ENCODE measurements at regions not wholly inside any gene's neighbourhood (a gene's known extent, or its start where the extent isn't known, plus 50 kb on each side); places are given as distances from the start of the nearest gene placed in this dataset.

DNA sequence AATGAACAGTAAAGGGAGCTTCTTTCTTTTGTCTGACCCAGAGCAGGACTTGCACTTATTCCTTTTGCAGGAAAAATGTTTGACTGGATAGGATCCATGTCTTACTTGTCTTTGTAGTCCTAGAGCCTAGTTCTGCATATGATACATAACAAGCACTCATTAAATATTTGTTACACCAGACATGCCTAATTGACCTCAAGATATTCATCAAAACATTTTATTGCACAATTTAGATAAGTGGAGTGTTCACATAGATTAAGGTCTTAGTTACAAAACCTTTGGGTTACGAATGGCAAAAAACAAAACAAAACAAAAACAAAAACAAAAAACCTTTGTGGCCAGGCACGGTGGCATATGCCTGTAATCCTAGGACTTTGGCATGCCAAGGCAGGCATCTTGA is 735.8 kb upstream of the NRSN1 start:
- DNase-seq (ENCODE audit: low read depth in 2 of 3, low spot score in 2 of 3), result no peak

GRCh38 chr6:23394681-23395080 is 731.3 kb upstream of the NRSN1 start:
- DNase-seq (ENCODE audit: low read depth in 2 of 3, low spot score in 2 of 3), result no peak

GRCh38 chr6:23395381-23395780 is 730.6 kb upstream of the NRSN1 start:
- DNase-seq (ENCODE audit: low read depth in 2 of 3, low spot score in 2 of 3), result no peak

GRCh38 chr6:23396949-23397348 is 729.1 kb upstream of the NRSN1 start:
- DNase-seq (ENCODE audit: low read depth in 2 of 3, low spot score in 2 of 3), result no peak

- no peak for DNase-seq (ENCODE audit: low read depth in 2 of 3, low spot score in 2 of 3)
Observed at GRCh38 chr6:23403460-23403859, 722.6 kb upstream of the NRSN1 start.

GRCh38 chr6:23409531-23409930 is 716.5 kb upstream of the NRSN1 start:
- no peak for DNase-seq (ENCODE audit: low read depth in 2 of 3, low spot score in 2 of 3)

DNA sequence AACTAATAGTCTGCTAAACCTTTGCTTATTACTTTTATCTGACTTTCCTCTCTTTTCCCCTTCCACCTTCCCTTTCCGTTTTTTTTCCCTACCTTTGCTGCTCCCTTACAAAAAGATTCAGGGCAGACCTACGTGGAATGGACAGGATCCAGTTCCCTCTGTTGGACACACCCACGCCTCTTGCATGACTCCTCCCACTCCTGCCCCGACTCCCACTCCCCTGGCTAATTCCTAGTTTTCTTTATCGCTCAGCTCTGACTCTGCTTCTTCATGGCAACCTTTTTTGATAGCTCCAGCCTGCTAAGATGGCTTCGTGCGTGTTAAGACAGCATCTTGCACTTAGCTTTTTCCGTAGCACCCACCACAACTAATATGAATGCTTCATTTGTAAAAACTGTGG is 715.6 kb upstream of the NRSN1 start:
- no peak for DNase-seq (ENCODE audit: low read depth in 2 of 3, low spot score in 2 of 3)

DNA sequence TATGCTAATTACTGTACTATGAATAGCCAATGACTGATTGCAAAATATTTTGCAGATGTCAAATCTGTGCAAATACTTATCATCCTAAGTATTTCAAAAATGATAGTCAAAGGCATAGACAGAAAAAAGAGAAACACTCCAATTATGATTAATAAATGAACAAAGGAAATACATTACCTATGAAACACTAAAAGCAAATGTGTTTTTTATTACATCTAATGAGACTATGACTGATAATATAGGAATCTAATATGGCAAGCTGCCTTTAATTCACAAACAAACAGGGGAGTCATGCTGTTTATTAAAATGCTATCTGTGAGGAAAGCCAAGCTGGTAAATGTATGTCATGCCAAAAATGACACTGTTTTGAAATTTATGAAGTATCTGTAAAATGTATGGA is 713.2 kb upstream of the NRSN1 start:
- no peak for DNase-seq (ENCODE audit: low read depth in 2 of 3, low spot score in 2 of 3)

DNA sequence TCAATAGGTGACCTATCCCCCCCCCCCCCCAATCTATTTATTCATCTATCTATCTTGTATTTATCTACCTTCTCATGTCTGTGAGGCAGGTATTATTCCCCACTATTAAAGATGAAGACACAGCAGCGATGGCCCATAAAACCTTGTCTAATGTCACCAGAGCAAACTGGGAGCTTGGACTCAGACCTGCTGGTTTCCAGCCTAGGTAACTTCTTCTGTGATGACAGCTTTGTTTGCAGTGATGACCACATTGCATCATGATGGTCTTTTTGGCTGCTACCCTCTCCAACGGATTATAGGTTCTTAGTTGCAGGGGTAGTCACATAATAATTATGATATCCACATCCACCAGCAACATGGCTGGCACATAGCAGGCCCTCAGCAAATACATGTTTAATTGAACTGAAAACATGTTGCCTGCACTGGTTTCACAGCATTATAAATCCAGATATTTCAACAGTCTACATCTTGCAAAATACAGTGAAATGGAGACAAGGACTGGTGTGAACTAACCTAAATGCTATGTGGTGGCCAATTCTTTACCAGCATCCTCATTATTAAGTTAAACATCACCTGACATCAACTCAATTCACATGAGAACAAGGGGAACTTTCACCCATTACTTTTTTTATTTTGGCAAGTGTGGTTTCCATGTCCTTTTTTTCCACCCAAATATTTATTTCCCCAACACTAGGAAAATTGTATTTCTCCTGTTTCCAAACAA is 712.5 kb upstream of the NRSN1 start:
- DNase-seq (ENCODE audit: low read depth in 2 of 3, low spot score in 2 of 3), result no peak

- DNase-seq (ENCODE audit: low read depth in 2 of 3, low spot score in 2 of 3), result peak in 2 of 3 donors; percentile 83 to 91
Observed at GRCh38 chr6:23414051-23414445, 712.0 kb upstream of the NRSN1 start.

- no peak for DNase-seq (ENCODE audit: low read depth in 2 of 3, low spot score in 2 of 3)
Observed at GRCh38 chr6:23414922-23415321, 711.1 kb upstream of the NRSN1 start.

- DNase-seq (ENCODE audit: low read depth in 2 of 3, low spot score in 2 of 3), result no peak
Observed at GRCh38 chr6:23415819-23416427, 710.1 kb upstream of the NRSN1 start.

- no peak for DNase-seq (ENCODE audit: low read depth in 2 of 3, low spot score in 2 of 3)
Observed at GRCh38 chr6:23417133-23417532, 708.9 kb upstream of the NRSN1 start.

DNA sequence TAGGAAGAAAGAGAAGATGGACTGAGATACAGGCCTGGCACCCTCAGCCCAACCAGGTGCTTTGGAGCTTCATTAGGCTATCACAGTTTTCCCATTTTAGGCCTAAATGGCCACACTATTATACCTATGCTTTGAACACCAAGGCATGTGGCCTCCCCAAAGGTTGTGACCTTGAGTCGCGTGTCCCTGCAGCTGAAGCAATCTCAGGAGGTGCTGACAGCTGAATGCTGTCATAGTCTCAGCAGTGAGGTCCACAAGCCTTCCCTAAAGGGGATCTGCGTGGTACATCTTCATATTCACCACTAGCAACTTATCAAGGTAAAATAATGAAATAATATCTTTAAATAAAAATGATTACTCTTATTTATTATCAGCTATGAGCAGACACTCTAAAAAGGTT is 707.9 kb upstream of the NRSN1 start:
- no peak for DNase-seq (ENCODE audit: low read depth in 2 of 3, low spot score in 2 of 3)

- DNase-seq (ENCODE audit: low read depth in 2 of 3, low spot score in 2 of 3), result no peak
Observed at GRCh38 chr6:23419046-23419445, 707.0 kb upstream of the NRSN1 start.

DNA sequence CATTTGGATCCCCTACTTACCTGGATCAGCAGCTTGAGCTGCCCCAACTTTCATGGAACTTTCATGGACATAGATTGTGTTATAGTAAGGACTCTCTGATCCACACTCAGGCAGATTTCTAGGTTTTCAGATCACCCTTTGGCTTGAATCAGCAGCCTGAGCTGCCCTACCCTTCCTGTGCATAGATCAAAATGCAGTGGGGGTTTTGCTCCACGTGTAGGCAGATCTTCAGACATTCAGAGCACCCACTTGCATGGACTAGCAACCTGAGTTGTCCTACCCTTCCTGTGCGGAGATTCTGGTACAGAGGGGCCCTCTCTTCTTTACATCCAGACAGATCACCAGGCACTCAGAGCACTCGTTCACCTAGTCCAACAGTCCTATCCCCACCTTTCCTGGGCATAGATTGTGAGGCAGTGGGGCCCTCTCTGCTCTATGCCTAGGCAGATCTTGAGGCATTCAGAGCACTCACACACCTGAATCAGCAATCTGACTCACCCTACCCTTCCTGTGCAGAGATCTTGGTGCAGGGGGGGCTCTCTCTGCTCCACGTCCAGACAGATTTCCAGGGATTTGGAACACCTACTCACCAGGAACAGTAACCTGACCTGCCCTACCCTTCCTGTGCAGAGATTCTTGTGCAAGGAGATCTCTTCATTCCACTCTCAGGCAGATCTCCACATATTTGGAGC is 705.2 kb upstream of the NRSN1 start:
- DNase-seq (ENCODE audit: low read depth in 2 of 3, low spot score in 2 of 3), result no peak

DNA sequence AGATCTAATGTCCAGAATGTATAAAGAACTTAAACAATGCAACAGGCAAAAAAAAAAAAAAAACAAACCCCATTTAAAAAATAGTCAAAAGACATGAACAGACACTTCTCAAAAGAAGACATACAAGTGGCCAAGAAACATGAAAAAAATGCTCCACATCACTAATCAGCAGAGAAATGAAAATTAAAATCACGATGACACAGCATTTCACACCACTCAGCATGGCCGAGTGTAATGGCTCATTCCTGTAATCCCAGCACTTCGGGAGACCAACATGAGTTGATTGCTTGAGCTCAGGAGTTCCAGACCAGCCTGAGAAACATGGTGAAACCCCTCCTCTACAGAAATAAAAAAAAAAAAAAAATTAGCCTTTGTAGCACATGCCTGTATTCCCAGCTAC is 701.4 kb upstream of the NRSN1 start:
- no peak for DNase-seq (ENCODE audit: low read depth in 2 of 3, low spot score in 2 of 3)

GRCh38 chr6:23435126-23435525 is 690.9 kb upstream of the NRSN1 start:
- DNase-seq (ENCODE audit: low read depth in 2 of 3, low spot score in 2 of 3), result no peak

- no peak for DNase-seq (ENCODE audit: low read depth in 2 of 3, low spot score in 2 of 3)
Observed at GRCh38 chr6:23435798-23436197, 690.2 kb upstream of the NRSN1 start.

DNA sequence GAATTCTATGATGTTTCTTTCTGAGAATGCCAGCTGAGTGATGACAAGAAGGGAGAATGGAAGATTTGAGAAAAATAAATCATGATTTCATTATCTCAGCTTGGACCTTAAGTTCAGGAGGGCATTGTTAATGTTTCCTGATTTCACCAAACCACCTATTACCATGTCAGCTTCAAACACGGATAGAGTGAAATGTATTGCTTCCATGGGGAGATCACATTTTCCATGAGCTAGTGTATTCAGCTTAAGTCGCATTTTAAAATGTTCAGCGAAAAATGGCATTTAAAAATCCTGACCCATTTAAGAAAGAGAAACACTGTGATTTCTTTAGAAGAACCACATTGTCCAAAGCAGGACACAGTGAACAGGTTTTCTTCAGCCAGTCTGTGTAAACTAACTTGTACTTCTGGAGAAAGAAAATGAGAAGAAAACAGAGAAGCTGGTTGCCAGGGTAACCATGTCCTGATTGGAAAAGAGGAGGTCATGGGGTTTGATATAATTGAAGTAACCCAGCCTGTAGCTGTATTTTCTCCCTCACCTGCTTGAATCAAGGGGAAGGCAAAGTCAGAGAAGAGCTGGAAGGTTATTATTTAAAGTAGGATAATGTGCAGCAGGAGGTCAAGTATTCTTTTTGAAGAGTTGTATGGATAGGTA is 684.1 kb upstream of the NRSN1 start:
- no peak for DNase-seq (ENCODE audit: low read depth in 2 of 3, low spot score in 2 of 3)

GRCh38 chr6:23445157-23445710 is 680.8 kb upstream of the NRSN1 start:
- no peak for DNase-seq (ENCODE audit: low read depth in 2 of 3, low spot score in 2 of 3)

Measured in hematopoietic multipotent progenitor cell (in vitro differentiated cells).